ENCODE measurements at regions not wholly inside any gene's neighbourhood (a gene's known extent, or its start where the extent isn't known, plus 50 kb on each side); places are given as distances from the start of the nearest gene placed in this dataset.

DNA sequence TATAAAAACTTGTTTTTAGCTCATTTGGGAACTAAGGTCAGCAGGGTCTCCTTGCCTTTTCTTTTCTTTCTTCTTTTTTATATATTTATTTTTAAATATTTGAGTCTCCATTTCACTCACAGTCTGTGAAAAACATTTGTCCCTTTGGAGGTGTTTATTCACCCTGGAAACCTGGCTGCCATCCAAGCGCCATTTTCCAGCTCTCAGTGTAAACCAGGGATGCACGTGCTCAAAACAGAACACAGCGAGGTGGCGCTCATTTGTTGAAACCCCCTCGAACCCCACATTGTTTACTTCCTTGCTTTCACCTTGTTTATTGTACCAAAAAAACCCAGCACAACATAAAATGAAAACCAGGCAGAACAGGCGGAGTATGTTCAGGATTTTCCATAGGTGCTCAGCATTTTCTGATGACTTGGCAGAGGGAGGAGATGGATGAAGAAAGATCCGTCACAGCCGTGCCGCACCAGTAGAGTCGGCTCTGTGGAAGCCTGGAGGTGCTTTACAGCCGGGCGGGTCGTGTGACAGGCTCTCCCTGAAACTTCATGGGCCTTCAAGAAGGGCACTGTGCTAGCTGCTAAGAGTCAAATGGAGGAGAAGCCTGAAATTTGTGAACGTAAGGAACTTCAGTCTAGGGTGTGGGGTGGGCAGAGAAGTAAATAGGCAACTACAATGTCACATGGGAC is 284.4 kb downstream of the FOXL1 start:
- TF ChIP-seq, protein P1, sequence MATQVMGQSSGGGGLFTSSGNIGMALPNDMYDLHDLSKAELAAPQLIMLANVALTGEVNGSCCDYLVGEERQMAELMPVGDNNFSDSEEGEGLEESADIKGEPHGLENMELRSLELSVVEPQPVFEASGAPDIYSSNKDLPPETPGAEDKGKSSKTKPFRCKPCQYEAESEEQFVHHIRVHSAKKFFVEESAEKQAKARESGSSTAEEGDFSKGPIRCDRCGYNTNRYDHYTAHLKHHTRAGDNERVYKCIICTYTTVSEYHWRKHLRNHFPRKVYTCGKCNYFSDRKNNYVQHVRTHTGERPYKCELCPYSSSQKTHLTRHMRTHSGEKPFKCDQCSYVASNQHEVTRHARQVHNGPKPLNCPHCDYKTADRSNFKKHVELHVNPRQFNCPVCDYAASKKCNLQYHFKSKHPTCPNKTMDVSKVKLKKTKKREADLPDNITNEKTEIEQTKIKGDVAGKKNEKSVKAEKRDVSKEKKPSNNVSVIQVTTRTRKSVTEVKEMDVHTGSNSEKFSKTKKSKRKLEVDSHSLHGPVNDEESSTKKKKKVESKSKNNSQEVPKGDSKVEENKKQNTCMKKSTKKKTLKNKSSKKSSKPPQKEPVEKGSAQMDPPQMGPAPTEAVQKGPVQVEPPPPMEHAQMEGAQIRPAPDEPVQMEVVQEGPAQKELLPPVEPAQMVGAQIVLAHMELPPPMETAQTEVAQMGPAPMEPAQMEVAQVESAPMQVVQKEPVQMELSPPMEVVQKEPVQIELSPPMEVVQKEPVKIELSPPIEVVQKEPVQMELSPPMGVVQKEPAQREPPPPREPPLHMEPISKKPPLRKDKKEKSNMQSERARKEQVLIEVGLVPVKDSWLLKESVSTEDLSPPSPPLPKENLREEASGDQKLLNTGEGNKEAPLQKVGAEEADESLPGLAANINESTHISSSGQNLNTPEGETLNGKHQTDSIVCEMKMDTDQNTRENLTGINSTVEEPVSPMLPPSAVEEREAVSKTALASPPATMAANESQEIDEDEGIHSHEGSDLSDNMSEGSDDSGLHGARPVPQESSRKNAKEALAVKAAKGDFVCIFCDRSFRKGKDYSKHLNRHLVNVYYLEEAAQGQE (IDR thresholded peaks at IDR 0.05; ENCODE audit: insufficient read depth in 1 of 2, low read depth in 2 of 2, low read length in 2 of 2): no peak
- TF ChIP-seq TAF1 (IDR thresholded peaks at IDR 0.05; ENCODE audit: borderline replicate concordance, insufficient read depth, low read length) (no peak), POLR2AphosphoS5 (IDR thresholded peaks at IDR 0.05; ENCODE audit: low read depth, low read length) (no peak)
